HEK293 (cell line): ENCODE measurements at regions not wholly inside any gene's neighbourhood (a gene's known extent, or its start where the extent isn't known, plus 50 kb on each side); places are given as distances from the start of the nearest gene placed in this dataset.

ENCODE experiments used
- YY1 ChIP-seq: fragments of 450-650 bp; formaldehyde crosslinking; IDR thresholded peaks from 2 replicates; pipeline ENCODE4 v1.5.1; 2018; ENCODE audit warnings: missing biosample characterization, missing genetic modification characterization
- ZNF18 ChIP-seq: fragments of 450-650 bp; formaldehyde crosslinking; IDR thresholded peaks from 2 replicates; pipeline ENCODE4 v1.5.1; 2016; ENCODE audit warnings: missing biosample characterization, missing genetic modification characterization
- ZNF626 ChIP-seq: fragments of 450-650 bp; sonication (Bioruptor Pico); formaldehyde crosslinking; IDR thresholded peaks from 2 replicates; pipeline ENCODE4 v1.5.1; 2018; ENCODE audit warnings: missing biosample characterization, missing genetic modification characterization, inconsistent platforms
- ZNF664 ChIP-seq: fragments of 450-650 bp; formaldehyde crosslinking; IDR thresholded peaks from 2 replicates; pipeline ENCODE4 v1.5.1; 2016; ENCODE audit warnings: missing biosample characterization, missing genetic modification characterization
- TF ChIP-seq, protein P1 (sequence below): fragments of 450-650 bp; formaldehyde crosslinking; IDR thresholded peaks from 2 replicates; pipeline ENCODE4 v1.5.1; 2016; ENCODE audit warnings: missing biosample characterization, missing genetic modification characterization
- TF ChIP-seq, protein P2 (sequence below): fragments of 450-650 bp; formaldehyde crosslinking; IDR thresholded peaks from 2 replicates; pipeline ENCODE4 v1.5.1; 2016; ENCODE audit warnings: missing biosample characterization, missing genetic modification characterization
- TF ChIP-seq, protein P3 (sequence below): fragments of 450-650 bp; formaldehyde crosslinking; IDR thresholded peaks from 2 replicates; pipeline ENCODE4 v1.5.1; 2016; ENCODE audit warnings: missing biosample characterization, missing genetic modification characterization

- TF ChIP-seq, protein P1, sequence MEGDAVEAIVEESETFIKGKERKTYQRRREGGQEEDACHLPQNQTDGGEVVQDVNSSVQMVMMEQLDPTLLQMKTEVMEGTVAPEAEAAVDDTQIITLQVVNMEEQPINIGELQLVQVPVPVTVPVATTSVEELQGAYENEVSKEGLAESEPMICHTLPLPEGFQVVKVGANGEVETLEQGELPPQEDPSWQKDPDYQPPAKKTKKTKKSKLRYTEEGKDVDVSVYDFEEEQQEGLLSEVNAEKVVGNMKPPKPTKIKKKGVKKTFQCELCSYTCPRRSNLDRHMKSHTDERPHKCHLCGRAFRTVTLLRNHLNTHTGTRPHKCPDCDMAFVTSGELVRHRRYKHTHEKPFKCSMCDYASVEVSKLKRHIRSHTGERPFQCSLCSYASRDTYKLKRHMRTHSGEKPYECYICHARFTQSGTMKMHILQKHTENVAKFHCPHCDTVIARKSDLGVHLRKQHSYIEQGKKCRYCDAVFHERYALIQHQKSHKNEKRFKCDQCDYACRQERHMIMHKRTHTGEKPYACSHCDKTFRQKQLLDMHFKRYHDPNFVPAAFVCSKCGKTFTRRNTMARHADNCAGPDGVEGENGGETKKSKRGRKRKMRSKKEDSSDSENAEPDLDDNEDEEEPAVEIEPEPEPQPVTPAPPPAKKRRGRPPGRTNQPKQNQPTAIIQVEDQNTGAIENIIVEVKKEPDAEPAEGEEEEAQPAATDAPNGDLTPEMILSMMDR (tag by site-specific recombination): no peak
- TF ChIP-seq, protein P2, sequence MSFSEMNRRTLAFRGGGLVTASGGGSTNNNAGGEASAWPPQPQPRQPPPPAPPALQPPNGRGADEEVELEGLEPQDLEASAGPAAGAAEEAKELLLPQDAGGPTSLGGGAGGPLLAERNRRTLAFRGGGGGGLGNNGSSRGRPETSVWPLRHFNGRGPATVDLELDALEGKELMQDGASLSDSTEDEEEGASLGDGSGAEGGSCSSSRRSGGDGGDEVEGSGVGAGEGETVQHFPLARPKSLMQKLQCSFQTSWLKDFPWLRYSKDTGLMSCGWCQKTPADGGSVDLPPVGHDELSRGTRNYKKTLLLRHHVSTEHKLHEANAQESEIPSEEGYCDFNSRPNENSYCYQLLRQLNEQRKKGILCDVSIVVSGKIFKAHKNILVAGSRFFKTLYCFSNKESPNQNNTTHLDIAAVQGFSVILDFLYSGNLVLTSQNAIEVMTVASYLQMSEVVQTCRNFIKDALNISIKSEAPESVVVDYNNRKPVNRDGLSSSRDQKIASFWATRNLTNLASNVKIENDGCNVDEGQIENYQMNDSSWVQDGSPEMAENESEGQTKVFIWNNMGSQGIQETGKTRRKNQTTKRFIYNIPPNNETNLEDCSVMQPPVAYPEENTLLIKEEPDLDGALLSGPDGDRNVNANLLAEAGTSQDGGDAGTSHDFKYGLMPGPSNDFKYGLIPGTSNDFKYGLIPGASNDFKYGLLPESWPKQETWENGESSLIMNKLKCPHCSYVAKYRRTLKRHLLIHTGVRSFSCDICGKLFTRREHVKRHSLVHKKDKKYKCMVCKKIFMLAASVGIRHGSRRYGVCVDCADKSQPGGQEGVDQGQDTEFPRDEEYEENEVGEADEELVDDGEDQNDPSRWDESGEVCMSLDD: no peak
- no peak for TF ChIP-seq ZNF626 (tag by site-specific recombination)
- no peak for TF ChIP-seq ZNF664 (tag by site-specific recombination)
- no peak for TF ChIP-seq YY1
- TF ChIP-seq ZNF18: no peak
- TF ChIP-seq, protein P3, sequence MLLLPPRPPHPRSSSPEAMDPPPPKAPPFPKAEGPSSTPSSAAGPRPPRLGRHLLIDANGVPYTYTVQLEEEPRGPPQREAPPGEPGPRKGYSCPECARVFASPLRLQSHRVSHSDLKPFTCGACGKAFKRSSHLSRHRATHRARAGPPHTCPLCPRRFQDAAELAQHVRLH (tag by site-specific recombination): no peak
These were observed 102.5 kb upstream of the SPRED1 start for GRCh38 chr15:38150148-38150547.
